HL-60 (cell line): ENCODE measurements at regions not wholly inside any gene's neighbourhood (a gene's known extent, or its start where the extent isn't known, plus 50 kb on each side); places are given as distances from the start of the nearest gene placed in this dataset.

Experiments
- DNase-seq, 2 experiments: peaks; one replicate each; pipeline ENCODE4 v3.0.0-alpha.2; 2010 to 2020; ENCODE audit warnings: low read depth in 1 of 2, low spot score in 1 of 2
- H3K27ac ChIP-seq: fragments of 250-450 bp; sonication (Bioruptor Pico); replicated peaks from 2 replicates; pipeline ENCODE4 v1.5.1; 2020; ENCODE audit warnings: mild to moderate bottlenecking, moderate library complexity
- H3K27me3 ChIP-seq: fragments of 250-450 bp; sonication (Bioruptor Pico); 2 replicates; pipeline ENCODE4 v1.5.1; 2021; ENCODE audit warnings: mild to moderate bottlenecking, moderate library complexity; ENCODE audit not compliant: insufficient read depth, poor library complexity, severe bottlenecking
- H3K4me3 ChIP-seq: replicated peaks from 2 replicates; pipeline ENCODE4 v1.5.1; 2011; ENCODE audit warnings: mild to moderate bottlenecking, control low read depth, low read length; ENCODE audit not compliant: insufficient read depth
- CTCF ChIP-seq: IDR thresholded peaks from one replicate; pipeline ENCODE4 v1.5.1; 2011; ENCODE audit warnings: low read length, control low read depth, inconsistent platforms; ENCODE audit not compliant: insufficient read depth
- GABPA ChIP-seq: IDR thresholded peaks from 2 replicates; pipeline ENCODE4 v1.6.1; 2012; ENCODE audit warnings: low read depth
- POLR2AphosphoS5 ChIP-seq: IDR thresholded peaks from 2 replicates; pipeline ENCODE4 v1.6.1; 2012; ENCODE audit warnings: low read depth
- REST ChIP-seq: IDR thresholded peaks from 2 replicates; pipeline ENCODE4 v1.6.1; 2012; ENCODE audit warnings: low read depth; ENCODE audit not compliant: insufficient replicate concordance
- SPI1 ChIP-seq: IDR thresholded peaks from 2 replicates; pipeline ENCODE4 v1.6.1; 2012; ENCODE audit warnings: low read depth, mild to moderate bottlenecking, borderline replicate concordance

- TF ChIP-seq CTCF (no peak), REST (no peak), SPI1 (no peak), POLR2AphosphoS5 (no peak), GABPA (no peak)
- no peak overlapping the region for H3K4me3 ChIP-seq
- no peak for DNase-seq
- H3K27ac ChIP-seq, result no peak overlapping the region
- H3K27me3 ChIP-seq, result no peaks in the 10 kb centered on the region
Measured at GRCh38 chr6:103826209-103826608, 1033.5 kb downstream of the HACE1 start.

- Histone ChIP-seq H3K27me3 (no peaks in the 10 kb centered on the region), H3K4me3 (no peak overlapping the region), H3K27ac (no peak overlapping the region)
- TF ChIP-seq GABPA (no peak), CTCF (no peak), REST (no peak), SPI1 (no peak), POLR2AphosphoS5 (no peak)
- no peak for DNase-seq
Measured at GRCh38 chr6:103820148-103820547, 1039.6 kb downstream of the HACE1 start.

GRCh38 chr6:103819509-103819908 lies 1040.2 kb downstream of the HACE1 start:
- no peak for DNase-seq
- Histone ChIP-seq H3K27me3 (no peaks in the 10 kb centered on the region), H3K27ac (no peak overlapping the region), H3K4me3 (no peak overlapping the region)
- TF ChIP-seq POLR2AphosphoS5 (no peak), GABPA (no peak), CTCF (no peak), SPI1 (no peak), REST (no peak)
